HEK293 (cell line): ENCODE measurements at regions not wholly inside any gene's neighbourhood (a gene's known extent, or its start where the extent isn't known, plus 50 kb on each side); places are given as distances from the start of the nearest gene placed in this dataset.

Source experiments
- CTCF ChIA-PET: fragments of 350-600 bp; formaldehyde crosslinking; extraction: SDS; loops from one replicate; lab custom pipeline; 2021; ENCODE audit warnings: antibody characterized with exemption; lab: Yijun Ruan, JAX
- POLR2A ChIA-PET: fragments of 300-600 bp; formaldehyde crosslinking; extraction: SDS; loops from one replicate; lab custom pipeline; 2020; ENCODE audit warnings: antibody characterized with exemption, inconsistent platforms; lab: Yijun Ruan, JAX
- H3K27ac ChIP-seq: fragments of 200-500 bp; sonication (Bioruptor generic); 2 replicates; pipeline ENCODE4 v1.5.1; 2014; ENCODE audit warnings: low read depth, low read length, control low read depth, inconsistent platforms; ENCODE audit errors: extremely low read depth
- H3K36me3 ChIP-seq, 2 experiments: fragments of 200-500 bp in 1 of 2; sonication (Bioruptor generic) in 1 of 2; 1 replicate in 1 of 2; 2 replicates in 1 of 2; pipeline ENCODE4 v1.5.1; 2014 to 2017; ENCODE audit warnings: inconsistent platforms in 2 of 2, low read length in 2 of 2; ENCODE audit not compliant: control insufficient read depth in 2 of 2, insufficient read depth in 1 of 2
- H3K4me1 ChIP-seq: fragments of 200-500 bp; sonication (Bioruptor generic); 2 replicates; pipeline ENCODE4 v1.5.1; 2014; ENCODE audit warnings: mild to moderate bottlenecking, low read length, inconsistent platforms; ENCODE audit not compliant: control insufficient read depth, insufficient read depth
- H3K4me3 ChIP-seq: 2 replicates; pipeline ENCODE4 v1.5.1; 2011; ENCODE audit warnings: low read depth, mild to moderate bottlenecking, control low read depth, low read length, moderate library complexity
- H3K9me3 ChIP-seq: fragments of 200-500 bp; sonication (Bioruptor generic); 2 replicates; pipeline ENCODE4 v1.5.1; 2014; ENCODE audit warnings: low read depth, low read length, inconsistent platforms; ENCODE audit not compliant: control insufficient read depth, insufficient read depth
- MZF1 ChIP-seq: fragments of 450-650 bp; formaldehyde crosslinking; IDR thresholded peaks from 2 replicates; pipeline ENCODE4 v1.5.1; 2017; ENCODE audit warnings: missing biosample characterization, missing genetic modification characterization, borderline replicate concordance
- OVOL3 ChIP-seq: fragments of 450-650 bp; formaldehyde crosslinking; IDR thresholded peaks from 2 replicates; pipeline ENCODE4 v1.5.1; 2016; ENCODE audit warnings: missing biosample characterization, missing genetic modification characterization
- PRDM1 ChIP-seq: fragments of 450-650 bp; formaldehyde crosslinking; IDR thresholded peaks from 2 replicates; pipeline ENCODE4; 2016; ENCODE audit warnings: missing biosample characterization, missing genetic modification characterization
- PRDM4 ChIP-seq: fragments of 450-650 bp; formaldehyde crosslinking; IDR thresholded peaks from 2 replicates; pipeline ENCODE4 v1.5.1; 2017; ENCODE audit warnings: missing biosample characterization, missing genetic modification characterization
- RBAK ChIP-seq: fragments of 450-650 bp; formaldehyde crosslinking; IDR thresholded peaks from 2 replicates; pipeline ENCODE4 v1.5.1; 2016; ENCODE audit warnings: missing biosample characterization, missing genetic modification characterization
- REST ChIP-seq: fragments of 450-650 bp; formaldehyde crosslinking; IDR thresholded peaks from 2 replicates; pipeline ENCODE4 v1.5.1; 2016; ENCODE audit warnings: missing biosample characterization, missing genetic modification characterization
- SCRT2 ChIP-seq: fragments of 450-650 bp; formaldehyde crosslinking; IDR thresholded peaks from 2 replicates; pipeline ENCODE4 v1.5.1; 2016; ENCODE audit warnings: missing biosample characterization, missing genetic modification characterization
- SETDB1 ChIP-seq: IDR thresholded peaks from one replicate; pipeline ENCODE4 v1.6.1; 2017; ENCODE audit warnings: mild to moderate bottlenecking, low read length, moderate library complexity, mixed read lengths; ENCODE audit not compliant: insufficient read length
- TCF7L2 ChIP-seq: IDR thresholded peaks from 2 replicates; pipeline ENCODE4 v1.6.1; 2011; ENCODE audit warnings: low read depth, mild to moderate bottlenecking, inconsistent platforms, low read length, moderate library complexity, borderline replicate concordance
- TRIM28 ChIP-seq: IDR thresholded peaks from 2 replicates; pipeline ENCODE4 v1.6.1; 2011; ENCODE audit warnings: low read length, control low read depth, borderline replicate concordance
- YY2 ChIP-seq: fragments of 450-650 bp; formaldehyde crosslinking; IDR thresholded peaks from 2 replicates; pipeline ENCODE4 v1.5.1; 2016; ENCODE audit warnings: missing biosample characterization, missing genetic modification characterization
- ZNF133 ChIP-seq: fragments of 450-650 bp; formaldehyde crosslinking; IDR thresholded peaks from 2 replicates; pipeline ENCODE4 v1.5.1; 2016; ENCODE audit warnings: missing biosample characterization, missing genetic modification characterization
- ZNF202 ChIP-seq: fragments of 450-650 bp; formaldehyde crosslinking; IDR thresholded peaks from 2 replicates; pipeline ENCODE4 v1.5.1; 2016; ENCODE audit warnings: missing biosample characterization, missing genetic modification characterization, borderline replicate concordance
- ZNF292 ChIP-seq: fragments of 450-650 bp; formaldehyde crosslinking; IDR thresholded peaks from 2 replicates; pipeline ENCODE4 v1.5.1; 2016; ENCODE audit warnings: low read depth, missing biosample characterization, missing genetic modification characterization, borderline replicate concordance
- ZNF366 ChIP-seq: fragments of 450-650 bp; formaldehyde crosslinking; conservative IDR thresholded peaks from 2 replicates; pipeline ENCODE4 v1.5.1; 2016; ENCODE audit warnings: missing biosample characterization, missing genetic modification characterization
- ZNF394 ChIP-seq: fragments of 450-650 bp; formaldehyde crosslinking; IDR thresholded peaks from 2 replicates; pipeline ENCODE4 v1.5.1; 2016; ENCODE audit warnings: missing biosample characterization, missing genetic modification characterization, mild to moderate bottlenecking, moderate library complexity, borderline replicate concordance
- ZNF571 ChIP-seq: fragments of 450-650 bp; formaldehyde crosslinking; IDR thresholded peaks from 2 replicates; pipeline ENCODE4 v1.5.0; 2017; ENCODE audit warnings: missing biosample characterization, missing genetic modification characterization
- ZNF610 ChIP-seq: fragments of 450-650 bp; formaldehyde crosslinking; IDR thresholded peaks from 2 replicates; pipeline ENCODE4 v1.5.1; 2016; ENCODE audit warnings: missing biosample characterization, missing genetic modification characterization, borderline replicate concordance
- ZNF664 ChIP-seq: fragments of 450-650 bp; formaldehyde crosslinking; IDR thresholded peaks from 2 replicates; pipeline ENCODE4 v1.5.1; 2016; ENCODE audit warnings: missing biosample characterization, missing genetic modification characterization
- ZNF701 ChIP-seq: fragments of 450-650 bp; formaldehyde crosslinking; IDR thresholded peaks from 2 replicates; pipeline ENCODE4 v1.5.1; 2016; ENCODE audit warnings: missing biosample characterization, missing genetic modification characterization
- ZNF785 ChIP-seq: fragments of 450-650 bp; formaldehyde crosslinking; IDR thresholded peaks from 2 replicates; pipeline ENCODE4 v1.5.1; 2016; ENCODE audit warnings: missing biosample characterization, missing genetic modification characterization
- ZSCAN23 ChIP-seq: fragments of 450-650 bp; formaldehyde crosslinking; IDR thresholded peaks from 2 replicates; pipeline ENCODE4 v1.5.1; 2016; ENCODE audit warnings: missing biosample characterization, missing genetic modification characterization
- ZSCAN30 ChIP-seq: fragments of 450-650 bp; IDR thresholded peaks from 2 replicates; pipeline ENCODE4 v1.5.1; 2018; ENCODE audit warnings: missing biosample characterization, mild to moderate bottlenecking, missing genetic modification characterization, moderate library complexity
- TF ChIP-seq, protein P1 (sequence below): fragments of 450-650 bp; formaldehyde crosslinking; IDR thresholded peaks from 2 replicates; pipeline ENCODE4 v1.5.1; 2016; ENCODE audit warnings: missing biosample characterization, missing genetic modification characterization

- H3K36me3 ChIP-seq = no peaks in the 10 kb centered on the region
- ChIA-PET POLR2A (no interaction called here), CTCF (interaction anchor here (0.6 kb wide), 1 partner anchor 12 kb away, joined by 3 read pairs; no protein-coding TSS in a partner anchor)
- H3K9me3 ChIP-seq = no peaks in the 10 kb centered on the region
- H3K4me1 ChIP-seq = no peaks in the 10 kb centered on the region
- H3K27ac ChIP-seq = no peak overlapping the region
- no peak overlapping the region for H3K4me3 ChIP-seq
- TF ChIP-seq ZNF202 (no peak), ZNF610 (tag by site-specific recombination) (no peak), MZF1 (no peak), REST (tag by site-specific recombination) (no peak), RBAK (tag by site-specific recombination) (no peak), YY2 (tag by site-specific recombination) (no peak)
Measured at GRCh38 chr4:24024157-24024556, 134.3 kb upstream of the PPARGC1A start.

- ChIA-PET POLR2A (no interaction called here), CTCF (no interaction called here)
- no peaks in the 10 kb centered on the region for H3K4me1 ChIP-seq
- H3K9me3 ChIP-seq = no peaks in the 10 kb centered on the region
- H3K27ac ChIP-seq = no peak overlapping the region
- no peaks in the 10 kb centered on the region for H3K36me3 ChIP-seq
- no peak for TF ChIP-seq SETDB1
- no peak for TF ChIP-seq OVOL3 (tag by site-specific recombination)
- no peak for TF ChIP-seq ZNF133
- no peak for TF ChIP-seq ZNF701 (tag by site-specific recombination)
- TF ChIP-seq ZNF571 (tag by site-specific recombination) = no peak
- TF ChIP-seq TCF7L2 = no peak
- no peak for TF ChIP-seq ZSCAN23
- TF ChIP-seq PRDM4 (tag by site-specific recombination) = no peak
- TF ChIP-seq, protein P1, sequence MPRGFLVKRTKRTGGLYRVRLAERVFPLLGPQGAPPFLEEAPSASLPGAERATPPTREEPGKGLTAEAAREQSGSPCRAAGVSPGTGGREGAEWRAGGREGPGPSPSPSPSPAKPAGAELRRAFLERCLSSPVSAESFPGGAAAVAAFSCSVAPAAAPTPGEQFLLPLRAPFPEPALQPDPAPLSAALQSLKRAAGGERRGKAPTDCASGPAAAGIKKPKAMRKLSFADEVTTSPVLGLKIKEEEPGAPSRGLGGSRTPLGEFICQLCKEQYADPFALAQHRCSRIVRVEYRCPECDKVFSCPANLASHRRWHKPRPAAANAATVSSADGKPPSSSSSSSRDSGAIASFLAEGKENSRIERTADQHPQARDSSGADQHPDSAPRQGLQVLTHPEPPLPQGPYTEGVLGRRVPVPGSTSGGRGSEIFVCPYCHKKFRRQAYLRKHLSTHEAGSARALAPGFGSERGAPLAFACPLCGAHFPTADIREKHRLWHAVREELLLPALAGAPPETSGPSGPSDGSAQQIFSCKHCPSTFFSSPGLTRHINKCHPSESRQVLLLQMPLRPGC (tag by site-specific recombination) = no peak
- TF ChIP-seq TRIM28 = no peak
- TF ChIP-seq ZNF664 (tag by site-specific recombination) = no peak
- TF ChIP-seq ZSCAN30 (tag by site-specific recombination) = no peak
- no peak for TF ChIP-seq ZNF366 (tag by site-specific recombination)
- no peak for TF ChIP-seq SCRT2 (tag by site-specific recombination)
- TF ChIP-seq PRDM1 = no peak
- no peak for TF ChIP-seq ZNF394 (tag by site-specific recombination)
- no peak for TF ChIP-seq ZNF292
- no peak for TF ChIP-seq ZNF785 (tag by site-specific recombination)
- H3K4me3 ChIP-seq = no peak overlapping the region
Measured at GRCh38 chr4:24015782-24016181, 125.9 kb upstream of the PPARGC1A start.
